ENCODE measurements at regions not wholly inside any gene's neighbourhood (a gene's known extent, or its start where the extent isn't known, plus 50 kb on each side); places are given as distances from the start of the nearest gene placed in this dataset.

GRCh38 chr19:30314056-30314804, 58.0 kb upstream of the ZNF536 start (continued):
- TF ChIP-seq RNF2 (IDR thresholded peaks at IDR 0.05; ENCODE audit: borderline replicate concordance, low read depth, low read length, missing control alignments, poor library complexity, severe bottlenecking) (no peak), ATF3 (IDR thresholded peaks at IDR 0.05; ENCODE audit: insufficient read depth, low read depth, low read length) (no peak), NANOG (IDR thresholded peaks at IDR 0.05; ENCODE audit: insufficient read depth, low read depth, low read length, poor library complexity, severe bottlenecking) (no peak), CEBPB (IDR thresholded peaks at IDR 0.05; ENCODE audit: low read depth, low read length) (no peak)

Data from H1 (cell line).